GM18520 (cell line): ENCODE measurements at regions not wholly inside any gene's neighbourhood (a gene's known extent, or its start where the extent isn't known, plus 50 kb on each side); places are given as distances from the start of the nearest gene placed in this dataset.
"Not testable (repeated sequence)": the region's sequence is repeated elsewhere in the genome, so short reads cannot be mapped to it uniquely, and the experiment has no call there.

Source experiments
- ATAC-seq: cut with Tn5 transposase; IDR thresholded peaks from one replicate; pipeline ENCODE4 v1.9.1; 2021; ENCODE audit not compliant: unreplicated experiment

GRCh38 chr6:145277358-145278086 lies 457.8 kb downstream of the EPM2A start:
- ATAC-seq: no peak

GRCh38 chr6:145278163-145278807 lies 457.0 kb downstream of the EPM2A start:
- no peak for ATAC-seq

- ATAC-seq: no peak
These were observed 455.8 kb downstream of the EPM2A start for GRCh38 chr6:145279551-145279950.

- no peak for ATAC-seq
These were observed 455.3 kb downstream of the EPM2A start for GRCh38 chr6:145279993-145280392.

GRCh38 chr6:145283209-145283608 lies 452.1 kb downstream of the EPM2A start:
- ATAC-seq: not testable (repeated sequence)

- no peak for ATAC-seq
These were observed 451.5 kb downstream of the EPM2A start for GRCh38 chr6:145283856-145284255.

- ATAC-seq: no peak
These were observed 448.4 kb downstream of the EPM2A start for GRCh38 chr6:145286916-145287315.

GRCh38 chr6:145289573-145289972 lies 445.7 kb downstream of the EPM2A start:
- no peak for ATAC-seq

GRCh38 chr6:145290122-145290521 lies 445.2 kb downstream of the EPM2A start:
- no peak for ATAC-seq

GRCh38 chr6:145292066-145292465 lies 443.3 kb downstream of the EPM2A start:
- ATAC-seq: no peak

GRCh38 chr6:145294942-145295341 lies 440.4 kb downstream of the EPM2A start:
- ATAC-seq: no peak

GRCh38 chr6:145295746-145296145 lies 439.6 kb downstream of the EPM2A start:
- ATAC-seq: no peak

GRCh38 chr6:145305670-145306069 lies 429.6 kb downstream of the EPM2A start:
- ATAC-seq: no peak

- no peak for ATAC-seq
These were observed 428.8 kb downstream of the EPM2A start for GRCh38 chr6:145306489-145306888.

GRCh38 chr6:145309842-145310535 lies 425.3 kb downstream of the EPM2A start:
- ATAC-seq: no peak

- ATAC-seq: no peak
These were observed 422.8 kb downstream of the EPM2A start for GRCh38 chr6:145312481-145312880.

GRCh38 chr6:145313041-145313855 lies 422.1 kb downstream of the EPM2A start:
- ATAC-seq: no peak

- ATAC-seq: no peak
These were observed 419.2 kb downstream of the EPM2A start for GRCh38 chr6:145315982-145316600.

GRCh38 chr6:145318952-145319351 lies 416.4 kb downstream of the EPM2A start:
- no peak for ATAC-seq

- no peak for ATAC-seq
These were observed 415.7 kb downstream of the EPM2A start for GRCh38 chr6:145319605-145320004.

- no peak for ATAC-seq
These were observed 411.7 kb downstream of the EPM2A start for GRCh38 chr6:145323646-145324045.
